GM12878 (cell line): ENCODE measurements at regions not wholly inside any gene's neighbourhood (a gene's known extent, or its start where the extent isn't known, plus 50 kb on each side); places are given as distances from the start of the nearest gene placed in this dataset.

Experiments used
- ATAC-seq: fragments of 200-7000 bp; cut with Tn5 transposase; 3 replicates; pipeline ENCODE4 v1.9.1; 2020; ENCODE audit warnings: mild to moderate bottlenecking, moderate library complexity
- BruUV-seq: library from RNA; stranded (reverse); fragments of 400-500 nt; replicated peaks from 2 replicates; lab custom pipeline; 2021; lab: Mats Ljungman, UMichigan
- CTCF ChIA-PET: fragments of 300-600 bp; sonication (Branson Sonifier 250); formaldehyde crosslinking; extraction: SDS; loops from one replicate; lab custom pipeline; 2021; ENCODE audit warnings: inconsistent platforms; lab: Yijun Ruan, JAX
- POLR2A ChIA-PET: fragments of 350-600 bp; formaldehyde crosslinking; extraction: SDS; loops from one replicate; lab custom pipeline; 2021; ENCODE audit warnings: inconsistent platforms; lab: Charles Lee
- RAD21 ChIA-PET: fragments of 300-600 bp; sonication (Branson Sonifier 250); formaldehyde crosslinking; loops from one replicate; lab custom pipeline; 2023; ENCODE audit warnings: antibody characterized with exemption; ENCODE audit not compliant: unreplicated experiment; lab: Charles Lee
- SMC1A ChIA-PET: fragments of 300-600 bp; sonication (Branson Sonifier 250); formaldehyde crosslinking; loops from one replicate; lab custom pipeline; 2023; ENCODE audit not compliant: unreplicated experiment, uncharacterized antibody; lab: Charles Lee
- DNase-seq: peaks from one replicate; pipeline ENCODE4 v3.0.0-alpha.2; 2011; ENCODE audit warnings: low read depth, low spot score
- FAIRE-seq: peaks from 3 replicates; lab custom pipeline; 2011; peaks lifted over from hg19 to GRCh38; lab: Jason Lieb, UNC
- H2AFZ ChIP-seq: 2 replicates; pipeline ENCODE4 v1.6.0; 2011; ENCODE audit warnings: low read depth, low read length, control low read depth; ENCODE audit not compliant: control insufficient read depth
- H3K27ac ChIP-seq: 2 replicates; pipeline ENCODE4 v1.5.1; 2011; ENCODE audit warnings: control low read depth; ENCODE audit not compliant: control insufficient read depth, insufficient read depth
- H3K27me3 ChIP-seq, 2 experiments: replicated peaks in 1 of 2; 2 replicates each; pipeline versions ENCODE4 v1.6.0 to v1.6.1; 2011; ENCODE audit warnings: low read length in 1 of 2; ENCODE audit not compliant: control insufficient read depth in 2 of 2, insufficient read depth in 2 of 2
- H3K36me3 ChIP-seq, 2 experiments: 2 replicates each; pipeline ENCODE4 v1.5.1; 2011; ENCODE audit warnings: low read length in 1 of 2; ENCODE audit not compliant: control insufficient read depth in 2 of 2, insufficient read depth in 2 of 2
- H3K4me1 ChIP-seq: 2 replicates; pipeline ENCODE4 v1.6.1; 2011; ENCODE audit warnings: mild to moderate bottlenecking, low read length, moderate library complexity, mixed read lengths; ENCODE audit not compliant: control insufficient read depth, insufficient read depth
- H3K4me2 ChIP-seq: 2 replicates; pipeline ENCODE4 v1.6.0; 2011; ENCODE audit warnings: control low read depth; ENCODE audit not compliant: control insufficient read depth, insufficient read depth
- H3K4me3 ChIP-seq: fragments of 200-600 bp; sonication (generic); 2 replicates; pipeline ENCODE4 v1.5.1; 2016
- H3K79me2 ChIP-seq: 2 replicates; pipeline ENCODE4 v1.6.0; 2011; ENCODE audit warnings: low read length; ENCODE audit not compliant: control insufficient read depth, insufficient read depth
- H3K9ac ChIP-seq: 2 replicates; pipeline ENCODE4 v1.8.0; 2011; ENCODE audit warnings: low read length, control low read depth, mixed read lengths; ENCODE audit not compliant: control insufficient read depth, insufficient read depth
- H3K9me3 ChIP-seq: replicated peaks from 3 replicates; pipeline ENCODE4 v1.5.1; 2011; ENCODE audit warnings: mild to moderate bottlenecking, low read length; ENCODE audit not compliant: control insufficient read depth, insufficient read depth
- H4K20me1 ChIP-seq: 2 replicates; pipeline ENCODE4 v1.6.0; 2011; ENCODE audit not compliant: control insufficient read depth, insufficient read depth
- BRCA1 ChIP-seq: IDR thresholded peaks from 2 replicates; pipeline ENCODE4 v1.6.1; 2011; ENCODE audit warnings: low read depth, low read length, improper control_type of control experiment
- CHD2 ChIP-seq: IDR thresholded peaks from 2 replicates; pipeline ENCODE4 v1.6.1; 2011; ENCODE audit warnings: low read depth, low read length, improper control_type of control experiment, borderline replicate concordance
- FOS ChIP-seq: IDR thresholded peaks from 3 replicates; pipeline ENCODE4 v1.6.1; 2011; ENCODE audit warnings: borderline replicate concordance; ENCODE audit not compliant: insufficient read length; ENCODE audit errors: extremely low read depth
- IKZF1 ChIP-seq: fragments of 450-650 bp; conservative IDR thresholded peaks from 2 replicates; pipeline ENCODE4 v1.6.1; 2017; ENCODE audit warnings: antibody characterized with exemption, mild to moderate bottlenecking
- MEF2B ChIP-seq: fragments of 450-650 bp; IDR thresholded peaks from 2 replicates; pipeline ENCODE4 v1.6.1; 2018; ENCODE audit warnings: mild to moderate bottlenecking, moderate library complexity; ENCODE audit not compliant: partially characterized antibody, poor library complexity, severe bottlenecking
- NFXL1 ChIP-seq: fragments of 450-650 bp; IDR thresholded peaks from 2 replicates; pipeline ENCODE4 v1.6.1; 2017; ENCODE audit warnings: antibody characterized with exemption, mild to moderate bottlenecking, borderline replicate concordance
- NFYA ChIP-seq: IDR thresholded peaks from 2 replicates; pipeline ENCODE4 v1.6.1; 2011; ENCODE audit warnings: low read depth, mild to moderate bottlenecking, low read length, improper control_type of control experiment, borderline replicate concordance
- RCOR1 ChIP-seq: conservative IDR thresholded peaks from 2 replicates; pipeline ENCODE4 v1.6.1; 2012; ENCODE audit warnings: low read depth, low read length, improper control_type of control experiment
- STAT3 ChIP-seq: IDR thresholded peaks from 2 replicates; pipeline ENCODE4 v1.6.1; 2011; ENCODE audit warnings: low read depth, low read length, improper control_type of control experiment
- SUPT20H ChIP-seq: IDR thresholded peaks from 2 replicates; pipeline ENCODE4 v1.6.1; 2011; ENCODE audit warnings: low read depth, mild to moderate bottlenecking, low read length, moderate library complexity, borderline replicate concordance; ENCODE audit not compliant: control insufficient read depth
- WGBS: methylation state at CpG from one replicate; pipeline ENCODE4 v1.1.6; 2016; ENCODE audit warnings: low lambda C conversion rate; ENCODE audit not compliant: insufficient replicate concordance, insufficient coverage; ENCODE audit errors: missing lambda C conversion rate; 5-methylcytosine and 5-hydroxymethylcytosine counted together
- in situ Hi-C: fragments of 300-500 bp; cut with MboI; formaldehyde crosslinking; loops from 9 replicates; pipeline ENCODE4 v1.14.3; 2018; ENCODE audit warnings: mixed read lengths
- intact Hi-C: fragments of 100-400 bp; cut with micrococcal nuclease; formaldehyde crosslinking; loops from one replicate; pipeline ENCODE4 v1.14.2; 2022; ENCODE audit not compliant: unreplicated experiment
- TF ChIP-seq, protein P1 (sequence below): fragments of 450-650 bp; IDR thresholded peaks from 2 replicates; pipeline ENCODE4 v1.6.1; 2017; ENCODE audit warnings: low read depth, mild to moderate bottlenecking, moderate library complexity
- TF ChIP-seq, protein P2 (sequence below): fragments of 450-650 bp; formaldehyde crosslinking; IDR thresholded peaks from 2 replicates; pipeline ENCODE4 v1.4.0; 2020; ENCODE audit warnings: mild to moderate bottlenecking, moderate library complexity

DNA sequence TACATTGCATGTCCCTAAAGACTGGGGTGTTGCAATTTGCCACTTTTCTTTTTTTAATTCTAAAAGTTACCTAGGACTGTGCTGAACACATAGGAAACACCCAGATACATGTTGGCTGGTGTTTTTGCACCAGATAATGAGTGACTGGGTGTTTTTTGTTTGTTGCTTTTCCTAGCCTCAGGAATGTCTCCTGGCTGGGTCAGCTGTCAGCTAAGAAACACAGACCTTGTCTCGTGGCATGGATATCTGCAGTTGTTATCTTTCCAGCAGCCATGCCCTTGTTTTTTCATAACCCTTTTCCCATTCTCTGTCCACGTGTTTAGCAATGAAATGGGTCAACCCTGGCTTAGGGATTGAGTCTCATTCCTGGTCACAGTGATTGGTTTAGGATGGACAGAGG is 433.9 kb upstream of the ZMIZ1 start:
- POLR2A ChIA-PET = no interaction called here
- BruUV-seq = no TSS peak
- ATAC-seq (no peak), DNase-seq (no peak), FAIRE-seq (no peak)
- Histone ChIP-seq H3K4me3 (no peak overlapping the region), H3K9me3 (no peaks in the 10 kb centered on the region), H3K4me2 (no peak overlapping the region), H3K9ac (no peak overlapping the region), H3K79me2 (no peaks in the 10 kb centered on the region), H3K36me3 (no peaks in the 10 kb centered on the region)
- CTCF ChIA-PET = interaction anchor here (0.5 kb wide), 1 partner anchor 556 kb away, joined by 3 read pairs; no protein-coding TSS in a partner anchor
- in situ Hi-C loops = no loop called here
- TF ChIP-seq NFXL1 (no peak), FOS (no peak), NFYA (no peak), MEF2B (no peak), IKZF1 (no peak), SUPT20H (no peak), CHD2 (no peak), STAT3 (no peak), BRCA1 (no peak), RCOR1 (no peak)
- TF ChIP-seq, protein P1, sequence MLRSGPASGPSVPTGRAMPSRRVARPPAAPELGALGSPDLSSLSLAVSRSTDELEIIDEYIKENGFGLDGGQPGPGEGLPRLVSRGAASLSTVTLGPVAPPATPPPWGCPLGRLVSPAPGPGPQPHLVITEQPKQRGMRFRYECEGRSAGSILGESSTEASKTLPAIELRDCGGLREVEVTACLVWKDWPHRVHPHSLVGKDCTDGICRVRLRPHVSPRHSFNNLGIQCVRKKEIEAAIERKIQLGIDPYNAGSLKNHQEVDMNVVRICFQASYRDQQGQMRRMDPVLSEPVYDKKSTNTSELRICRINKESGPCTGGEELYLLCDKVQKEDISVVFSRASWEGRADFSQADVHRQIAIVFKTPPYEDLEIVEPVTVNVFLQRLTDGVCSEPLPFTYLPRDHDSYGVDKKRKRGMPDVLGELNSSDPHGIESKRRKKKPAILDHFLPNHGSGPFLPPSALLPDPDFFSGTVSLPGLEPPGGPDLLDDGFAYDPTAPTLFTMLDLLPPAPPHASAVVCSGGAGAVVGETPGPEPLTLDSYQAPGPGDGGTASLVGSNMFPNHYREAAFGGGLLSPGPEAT = no peak
- TF ChIP-seq, protein P2, sequence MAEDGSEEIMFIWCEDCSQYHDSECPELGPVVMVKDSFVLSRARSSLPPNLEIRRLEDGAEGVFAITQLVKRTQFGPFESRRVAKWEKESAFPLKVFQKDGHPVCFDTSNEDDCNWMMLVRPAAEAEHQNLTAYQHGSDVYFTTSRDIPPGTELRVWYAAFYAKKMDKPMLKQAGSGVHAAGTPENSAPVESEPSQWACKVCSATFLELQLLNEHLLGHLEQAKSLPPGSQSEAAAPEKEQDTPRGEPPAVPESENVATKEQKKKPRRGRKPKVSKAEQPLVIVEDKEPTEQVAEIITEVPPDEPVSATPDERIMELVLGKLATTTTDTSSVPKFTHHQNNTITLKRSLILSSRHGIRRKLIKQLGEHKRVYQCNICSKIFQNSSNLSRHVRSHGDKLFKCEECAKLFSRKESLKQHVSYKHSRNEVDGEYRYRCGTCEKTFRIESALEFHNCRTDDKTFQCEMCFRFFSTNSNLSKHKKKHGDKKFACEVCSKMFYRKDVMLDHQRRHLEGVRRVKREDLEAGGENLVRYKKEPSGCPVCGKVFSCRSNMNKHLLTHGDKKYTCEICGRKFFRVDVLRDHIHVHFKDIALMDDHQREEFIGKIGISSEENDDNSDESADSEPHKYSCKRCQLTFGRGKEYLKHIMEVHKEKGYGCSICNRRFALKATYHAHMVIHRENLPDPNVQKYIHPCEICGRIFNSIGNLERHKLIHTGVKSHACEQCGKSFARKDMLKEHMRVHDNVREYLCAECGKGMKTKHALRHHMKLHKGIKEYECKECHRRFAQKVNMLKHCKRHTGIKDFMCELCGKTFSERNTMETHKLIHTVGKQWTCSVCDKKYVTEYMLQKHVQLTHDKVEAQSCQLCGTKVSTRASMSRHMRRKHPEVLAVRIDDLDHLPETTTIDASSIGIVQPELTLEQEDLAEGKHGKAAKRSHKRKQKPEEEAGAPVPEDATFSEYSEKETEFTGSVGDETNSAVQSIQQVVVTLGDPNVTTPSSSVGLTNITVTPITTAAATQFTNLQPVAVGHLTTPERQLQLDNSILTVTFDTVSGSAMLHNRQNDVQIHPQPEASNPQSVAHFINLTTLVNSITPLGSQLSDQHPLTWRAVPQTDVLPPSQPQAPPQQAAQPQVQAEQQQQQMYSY (CRISPR knock-in tag) = no peak
- TF ChIP-seq, all 136 proteins: peak for 0
- ChIA-PET SMC1A (no interaction called here), RAD21 (no interaction called here)
- no peaks in the 10 kb centered on the region for H4K20me1 ChIP-seq
- 0% methylated on average over 2 of the region's 2 CpGs for WGBS
- peaks cover 2 to 3% of the 10 kb centered on the region in 2 experiments; a peak in 2 of 4 replicates for H3K27me3 ChIP-seq
- no peak overlapping the region for H2AFZ ChIP-seq
- intact Hi-C loops = no loop called here
- H3K4me1 ChIP-seq = peaks cover 15% of the 10 kb centered on the region
- no peak overlapping the region for H3K27ac ChIP-seq
